Daoy (cell line): ENCODE measurements at regions not wholly inside any gene's neighbourhood (a gene's known extent, or its start where the extent isn't known, plus 50 kb on each side); places are given as distances from the start of the nearest gene placed in this dataset.
"Not testable (repeated sequence)": the region's sequence is repeated elsewhere in the genome, so short reads cannot be mapped to it uniquely, and the experiment has no call there.

Source experiments
- DNase-seq: peaks from one replicate; pipeline ENCODE4 v3.0.0-alpha.2; 2015; ENCODE audit warnings: low read depth

- DNase-seq, result no peak
Measured at GRCh38 chr12:94862421-94862820, 141.1 kb downstream of the NDUFA12 start.

- no peak for DNase-seq
Measured at GRCh38 chr12:94856324-94856723, 147.2 kb downstream of the NDUFA12 start.

GRCh38 chr12:94855853-94856252, 147.6 kb downstream of the NDUFA12 start:
- no peak for DNase-seq

- no peak for DNase-seq
Measured at GRCh38 chr12:94851396-94852028, 152.0 kb downstream of the NDUFA12 start.

GRCh38 chr12:94849411-94849976, 154.0 kb downstream of the NDUFA12 start:
- no peak for DNase-seq

- DNase-seq, result no peak
Measured at GRCh38 chr12:94848966-94849365, 154.5 kb downstream of the NDUFA12 start.

- DNase-seq, result no peak
Measured at GRCh38 chr12:94845110-94845509, 158.4 kb downstream of the NDUFA12 start.

GRCh38 chr12:94844452-94844851, 159.0 kb downstream of the NDUFA12 start:
- DNase-seq, result no peak

GRCh38 chr12:94841904-94842610, 161.4 kb downstream of the NDUFA12 start:
- no peak for DNase-seq

- no peak for DNase-seq
Measured at GRCh38 chr12:94841177-94841576, 162.3 kb downstream of the NDUFA12 start.

- no peak for DNase-seq
Measured at GRCh38 chr12:94839347-94839746, 164.2 kb downstream of the NDUFA12 start.

GRCh38 chr12:94836952-94837670, 166.4 kb downstream of the NDUFA12 start:
- not testable (repeated sequence) for DNase-seq

- no peak for DNase-seq
Measured at GRCh38 chr12:94834036-94834625, 169.4 kb downstream of the NDUFA12 start.

GRCh38 chr12:94832780-94833681, 170.5 kb downstream of the NDUFA12 start:
- DNase-seq, result peak; percentile 78

- no peak for DNase-seq
Measured at GRCh38 chr12:94832105-94832504, 171.4 kb downstream of the NDUFA12 start.

GRCh38 chr12:94831081-94831751, 172.3 kb downstream of the NDUFA12 start:
- DNase-seq, result peak; percentile 44

GRCh38 chr12:94829552-94829951, 173.9 kb downstream of the NDUFA12 start:
- no peak for DNase-seq

- no peak for DNase-seq
Measured at GRCh38 chr12:94819011-94819410, 168.7 kb upstream of the TMCC3 start.

GRCh38 chr12:94817695-94818075, 167.3 kb upstream of the TMCC3 start:
- no peak for DNase-seq

GRCh38 chr12:94817201-94817600, 166.8 kb upstream of the TMCC3 start:
- not testable (repeated sequence) for DNase-seq

GRCh38 chr12:94816746-94817145, 166.4 kb upstream of the TMCC3 start:
- not testable (repeated sequence) for DNase-seq
